ENCODE measurements at regions not wholly inside any gene's neighbourhood (a gene's known extent, or its start where the extent isn't known, plus 50 kb on each side); places are given as distances from the start of the nearest gene placed in this dataset.

- TF ChIP-seq CTCF (conservative IDR thresholded peaks at IDR 0.05; ENCODE audit: low read length) (no peak), EZH2phosphoT487 (IDR thresholded peaks at IDR 0.05; ENCODE audit: borderline replicate concordance) (no peak)
Observed at GRCh38 chr1:177600321-177600720, 369.5 kb downstream of the SEC16B start.
